ENCODE measurements at regions not wholly inside any gene's neighbourhood (a gene's known extent, or its start where the extent isn't known, plus 50 kb on each side); places are given as distances from the start of the nearest gene placed in this dataset.
A peak's percentile ranks its signal among the peaks of the same experiment; 100 is the strongest.

DNA sequence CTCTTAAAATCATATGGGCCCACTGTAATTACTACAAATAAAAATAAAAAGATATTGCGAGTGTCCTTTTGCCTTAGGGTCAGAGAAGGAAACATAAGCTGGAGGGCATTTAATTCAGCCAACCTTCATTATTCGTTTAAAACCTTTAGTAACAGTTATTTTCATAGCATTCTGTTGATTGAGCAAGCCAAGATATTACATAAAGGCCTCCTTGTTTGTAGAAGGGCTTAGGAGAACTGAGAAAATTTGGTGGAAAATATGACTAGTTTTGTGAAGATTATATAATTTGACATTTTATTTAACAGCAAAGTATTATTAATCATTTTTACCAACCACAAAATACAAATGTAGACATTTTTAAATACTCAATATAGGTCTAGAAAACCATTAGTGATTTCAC is 62.2 kb downstream of the COX7C start:
- Histone ChIP-seq H3K27me3 (no peaks in the 10 kb centered on the region), H3K4me1 (no peaks in the 10 kb centered on the region), H3K4me3 (no peak overlapping the region), H3K27ac (peak overlapping the region in 6 of 10 donors; percentile 49 to 78 (median 64)), H3K36me3 (no peaks in the 10 kb centered on the region), H3K9me3 (no peaks in the 10 kb centered on the region)
- 57 to 67% methylated on average over 2 of the region's 2 CpGs for WGBS, 2 donors
- TF ChIP-seq, protein P1, sequence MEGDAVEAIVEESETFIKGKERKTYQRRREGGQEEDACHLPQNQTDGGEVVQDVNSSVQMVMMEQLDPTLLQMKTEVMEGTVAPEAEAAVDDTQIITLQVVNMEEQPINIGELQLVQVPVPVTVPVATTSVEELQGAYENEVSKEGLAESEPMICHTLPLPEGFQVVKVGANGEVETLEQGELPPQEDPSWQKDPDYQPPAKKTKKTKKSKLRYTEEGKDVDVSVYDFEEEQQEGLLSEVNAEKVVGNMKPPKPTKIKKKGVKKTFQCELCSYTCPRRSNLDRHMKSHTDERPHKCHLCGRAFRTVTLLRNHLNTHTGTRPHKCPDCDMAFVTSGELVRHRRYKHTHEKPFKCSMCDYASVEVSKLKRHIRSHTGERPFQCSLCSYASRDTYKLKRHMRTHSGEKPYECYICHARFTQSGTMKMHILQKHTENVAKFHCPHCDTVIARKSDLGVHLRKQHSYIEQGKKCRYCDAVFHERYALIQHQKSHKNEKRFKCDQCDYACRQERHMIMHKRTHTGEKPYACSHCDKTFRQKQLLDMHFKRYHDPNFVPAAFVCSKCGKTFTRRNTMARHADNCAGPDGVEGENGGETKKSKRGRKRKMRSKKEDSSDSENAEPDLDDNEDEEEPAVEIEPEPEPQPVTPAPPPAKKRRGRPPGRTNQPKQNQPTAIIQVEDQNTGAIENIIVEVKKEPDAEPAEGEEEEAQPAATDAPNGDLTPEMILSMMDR (IDR thresholded peaks at IDR 0.05), result no peak
- intact Hi-C loops (cut with DNase I), result no loop called here
- ATAC-seq (peak in 6 of 8 donors; percentile 59 to 73 (median 62)), DNase-seq (no peak)

- H3K4me1 ChIP-seq, result no peaks in the 10 kb centered on the region
- DNase-seq (no peak), ATAC-seq (no peak)
- H3K9me3 ChIP-seq, result no peaks in the 10 kb centered on the region
- H3K36me3 ChIP-seq, result no peaks in the 10 kb centered on the region
- no peak overlapping the region for H3K4me3 ChIP-seq
- TF ChIP-seq, protein P1 (IDR thresholded peaks at IDR 0.05), result no peak
- 69 to 82% methylated on average over 2 of the region's 2 CpGs for WGBS, 2 donors
- intact Hi-C loops (cut with DNase I), result no loop called here
- H3K27me3 ChIP-seq, result no peaks in the 10 kb centered on the region
- no peak overlapping the region for H3K27ac ChIP-seq
Observed at GRCh38 chr5:86684222-86684621, 66.5 kb downstream of the COX7C start.

DNA sequence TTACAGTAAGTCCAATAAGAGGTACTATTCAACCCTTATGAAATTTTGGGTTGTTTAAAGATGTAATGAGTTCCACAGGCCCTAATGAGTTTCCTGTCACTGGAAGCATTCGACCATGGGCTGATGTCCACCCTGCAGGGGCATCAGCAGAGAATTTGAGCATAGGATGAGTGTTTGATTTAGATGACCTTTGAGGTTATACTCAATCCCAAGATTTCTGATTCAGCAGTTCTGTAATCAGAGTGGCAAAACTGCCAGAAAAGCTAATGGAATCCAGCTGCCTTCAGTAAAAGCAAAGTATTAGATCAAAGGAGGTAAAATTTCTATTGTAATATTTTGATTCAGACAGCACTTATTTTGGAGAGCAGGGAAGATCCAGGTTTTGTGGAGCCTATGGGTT is 68.3 kb downstream of the COX7C start:
- no peak for DNase-seq
- Histone ChIP-seq H3K27ac (no peak overlapping the region), H3K36me3 (no peaks in the 10 kb centered on the region), H3K27me3 (no peaks in the 10 kb centered on the region), H3K9me3 (no peaks in the 10 kb centered on the region), H3K4me1 (no peaks in the 10 kb centered on the region), H3K4me3 (no peak overlapping the region)
- intact Hi-C loops (cut with DNase I), result no loop called here
- no peak for ATAC-seq
- TF ChIP-seq, protein P1 (IDR thresholded peaks at IDR 0.05), result no peak
- WGBS, 2 donors, result 29 to 61% methylated on average over 1 of the region's 1 CpG

DNA sequence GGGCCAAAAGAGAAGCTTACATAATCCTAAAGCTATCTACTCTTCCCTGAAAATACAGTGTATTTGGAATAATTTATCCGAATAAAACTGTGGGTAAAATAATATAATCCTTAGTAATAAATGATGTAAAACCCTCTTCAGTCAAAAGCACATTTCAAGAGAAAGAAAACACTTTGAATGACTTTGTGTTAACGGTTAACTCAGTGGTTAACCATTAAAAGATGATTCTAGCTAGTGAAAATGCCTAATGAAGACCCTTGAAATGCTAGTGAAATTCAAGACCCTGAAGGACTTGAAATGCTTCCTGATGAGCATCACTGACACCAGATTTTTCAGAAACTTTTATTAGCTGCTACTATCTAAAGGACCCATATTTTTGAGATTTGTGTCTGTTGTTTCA is 70.7 kb downstream of the COX7C start:
- Histone ChIP-seq H3K4me3 (no peak overlapping the region), H3K27me3 (no peaks in the 10 kb centered on the region), H3K36me3 (no peaks in the 10 kb centered on the region), H3K27ac (no peak overlapping the region), H3K4me1 (no peaks in the 10 kb centered on the region), H3K9me3 (peaks cover 0 to 4% (median 0%) of the 10 kb centered on the region in 11 donors)
- ATAC-seq (no peak), DNase-seq (no peak)
- TF ChIP-seq, protein P1 (IDR thresholded peaks at IDR 0.05), result no peak
- WGBS, 2 donors, result 72 to 73% methylated on average over 2 of the region's 2 CpGs
- intact Hi-C loops (cut with DNase I), result no loop called here

Measured in heart right ventricle (tissue), 16 donors.